K562 (cell line): ENCODE measurements at regions not wholly inside any gene's neighbourhood (a gene's known extent, or its start where the extent isn't known, plus 50 kb on each side); places are given as distances from the start of the nearest gene placed in this dataset.

Experiments used
- ATAC-seq: fragments of 200-7000 bp; cut with Tn5 transposase; 3 replicates; pipeline ENCODE4 v1.9.1; 2020; ENCODE audit warnings: moderate library complexity
- BruUV-seq: library from RNA; stranded (reverse); fragments of 400-500 nt; replicated peaks from 2 replicates; lab custom pipeline; 2021; lab: Mats Ljungman, UMichigan
- CTCF ChIA-PET: fragments of 300-600 bp; formaldehyde crosslinking; extraction: SDS; loops from one replicate; lab custom pipeline; 2021; ENCODE audit warnings: low intra/inter-chr PET ratio; lab: Yijun Ruan, JAX
- POLR2A ChIA-PET: fragments of 300-600, 350-650 bp; sonication (Branson Sonifier 250); formaldehyde crosslinking; extraction: SDS; loops from one replicate; lab custom pipeline; 2021; ENCODE audit warnings: antibody characterized with exemption, inconsistent platforms; lab: Yijun Ruan, JAX
- DNase-seq, 4 experiments: peaks; one replicate each; pipeline versions ENCODE4 v3.0.0 to v3.0.0-alpha.2; 2011 to 2018; ENCODE audit warnings: low spot score in 3 of 4, mixed read lengths in 3 of 4; ENCODE audit errors: extremely low read depth in 1 of 4
- FAIRE-seq: peaks from 2 replicates; lab custom pipeline; 2011; peaks lifted over from hg19 to GRCh38; lab: Jason Lieb, UNC
- H2AFZ ChIP-seq: 2 replicates; pipeline ENCODE4 v1.6.0; 2011; ENCODE audit warnings: low read depth, low read length, control low read depth, inconsistent platforms
- H3K27ac ChIP-seq: fragments of 200-600 bp; 3 replicates; pipeline ENCODE4 v1.8.0; 2011; ENCODE audit warnings: low read depth, mild to moderate bottlenecking, control low read depth, inconsistent platforms, low read length, moderate library complexity, mixed read lengths; ENCODE audit errors: extremely low read depth
- H3K27me3 ChIP-seq, 2 experiments: fragments of 300-600 bp in 1 of 2; 2 replicates in 1 of 2; 3 replicates in 1 of 2; pipeline versions ENCODE4 v1.6.0 to v1.8.0; 2011; ENCODE audit warnings: inconsistent platforms in 2 of 2, low read length in 2 of 2, mild to moderate bottlenecking in 1 of 2, mixed read lengths in 1 of 2, moderate library complexity in 1 of 2; ENCODE audit not compliant: control insufficient read depth in 2 of 2, insufficient read depth in 2 of 2
- H3K36me3 ChIP-seq: fragments of 300-600 bp; 3 replicates; pipeline ENCODE4 v1.8.0; 2011; ENCODE audit warnings: mild to moderate bottlenecking, low read length, inconsistent platforms; ENCODE audit not compliant: control insufficient read depth, insufficient read depth
- H3K4me1 ChIP-seq, 2 experiments: fragments of 200-600 bp in 1 of 2; replicated peaks in 1 of 2; 2 replicates in 1 of 2; 3 replicates in 1 of 2; pipeline versions ENCODE4 v1.5.1 to v1.8.0; 2011; ENCODE audit warnings: inconsistent platforms in 2 of 2, low read length in 2 of 2, mild to moderate bottlenecking in 1 of 2, mixed read lengths in 1 of 2, moderate library complexity in 1 of 2; ENCODE audit not compliant: control insufficient read depth in 2 of 2, insufficient read depth in 2 of 2
- H3K4me2 ChIP-seq: 2 replicates; pipeline ENCODE4 v1.6.1; 2011; ENCODE audit warnings: low read length, control low read depth, inconsistent platforms, mixed read lengths; ENCODE audit not compliant: insufficient read depth
- H3K4me3 ChIP-seq: fragments of 200-600 bp; sonication (generic), shearing (Covaris generic); 2 replicates; pipeline ENCODE4 v1.5.1; 2016; ENCODE audit warnings: control low read depth, inconsistent platforms
- H3K79me2 ChIP-seq: fragments of 200-600 bp; 3 replicates; pipeline ENCODE4 v1.8.0; 2011; ENCODE audit warnings: low read length, inconsistent platforms; ENCODE audit not compliant: control insufficient read depth, insufficient read depth
- H3K9ac ChIP-seq, 2 experiments: 2 replicates each; pipeline versions ENCODE4 v1.6.0 to v1.6.1; 2011; ENCODE audit warnings: low read depth in 2 of 2, low read length in 2 of 2, control low read depth in 1 of 2, inconsistent platforms in 1 of 2, mild to moderate bottlenecking in 1 of 2, mixed read lengths in 1 of 2; ENCODE audit not compliant: insufficient read depth in 1 of 2
- H3K9me1 ChIP-seq: one replicate; pipeline ENCODE4 v1.6.0; 2011; ENCODE audit warnings: inconsistent platforms, mild to moderate bottlenecking, low read length, moderate library complexity; ENCODE audit not compliant: control insufficient read depth, insufficient read depth
- H3K9me3 ChIP-seq: replicated peaks from 2 replicates; pipeline ENCODE4 v1.5.1; 2011; ENCODE audit warnings: low read depth, low read length, inconsistent platforms; ENCODE audit not compliant: control insufficient read depth, insufficient read depth
- H4K20me1 ChIP-seq: replicated peaks from 2 replicates; pipeline ENCODE4 v1.6.1; 2011; ENCODE audit warnings: low read length, inconsistent platforms, mixed read lengths; ENCODE audit not compliant: control insufficient read depth, insufficient read depth
- CCNT2 ChIP-seq: IDR thresholded peaks from 2 replicates; pipeline ENCODE4 v1.6.1; 2011; ENCODE audit warnings: borderline replicate concordance, low read depth, mild to moderate bottlenecking, moderate library complexity, mixed read lengths, low read length; ENCODE audit not compliant: insufficient read length; ENCODE audit errors: extremely low read depth
- HEY1 ChIP-seq: fragments of 250-450 bp; sonication (Bioruptor Pico); IDR thresholded peaks from 2 replicates; pipeline ENCODE4 v1.5.0; 2020; ENCODE audit warnings: mild to moderate bottlenecking, moderate library complexity, borderline replicate concordance
- HMG20B ChIP-seq: fragments of 250-450 bp; sonication (Bioruptor Pico); IDR thresholded peaks from 2 replicates; pipeline ENCODE4 v1.5.0; 2021; ENCODE audit warnings: mild to moderate bottlenecking
- IFI16 ChIP-seq: fragments of 250-450 bp; sonication (Bioruptor Pico); IDR thresholded peaks from 2 replicates; pipeline ENCODE4 v2.1.2; 2022; ENCODE audit warnings: mild to moderate bottlenecking, inconsistent platforms
- SIN3A ChIP-seq, 2 experiments: fragments of 150-350 bp in 1 of 2; IDR thresholded peaks; 2 replicates each; pipeline ENCODE4 v1.6.1; 2011 to 2016; ENCODE audit warnings: borderline replicate concordance in 2 of 2, low read depth in 2 of 2, low read length in 2 of 2, mild to moderate bottlenecking in 2 of 2, moderate library complexity in 2 of 2; ENCODE audit not compliant: control insufficient read depth in 1 of 2
- TBL1XR1 ChIP-seq, 2 experiments: IDR thresholded peaks; 2 replicates each; pipeline ENCODE4 v1.6.1; 2012; ENCODE audit warnings: improper control_type of control experiment in 2 of 2, low read length in 2 of 2, mild to moderate bottlenecking in 1 of 2
- WGBS: fragments of 100-300 bp; shearing (Covaris generic); methylation state at CpG from one replicate; pipeline ENCODE4 v1.1.6; 2016; ENCODE audit warnings: low coverage, mixed read lengths; ENCODE audit not compliant: insufficient coverage; ENCODE audit errors: missing lambda C conversion rate; 5-methylcytosine and 5-hydroxymethylcytosine counted together
- in situ Hi-C: fragments of 300-500 bp; cut with MboI; formaldehyde crosslinking; loops from 4 replicates; pipeline ENCODE4 v1.15.0; 2018; ENCODE audit warnings: inconsistent platforms, mixed read lengths
- intact Hi-C: fragments of 100-400 bp; cut with micrococcal nuclease; formaldehyde crosslinking; loops from 2 replicates; pipeline ENCODE4 v1.14.2; 2022
- TF ChIP-seq, protein P1 (sequence below): fragments of 250-450 bp; sonication (Bioruptor Pico); IDR thresholded peaks from 2 replicates; pipeline ENCODE4 v1.5.0; 2021
- TF ChIP-seq, protein P2 (sequence below): fragments of 250-450 bp; sonication (Bioruptor Pico); IDR thresholded peaks from 2 replicates; pipeline ENCODE4 v1.9.0; 2021; ENCODE audit warnings: mild to moderate bottlenecking, inconsistent platforms
- TF ChIP-seq, protein P3 (sequence below): sonication (generic); formaldehyde crosslinking; IDR thresholded peaks from 2 replicates; pipeline ENCODE4 v1.8.1; 2023; ENCODE audit warnings: mild to moderate bottlenecking, missing genetic modification reagents
- TF ChIP-seq, protein P4 (sequence below): fragments of 250-450 bp; sonication (Bioruptor Pico); IDR thresholded peaks from 2 replicates; pipeline ENCODE4 v1.6.1; 2021; ENCODE audit warnings: mild to moderate bottlenecking
- TF ChIP-seq, protein P5 (sequence below), 2 experiments: fragments of 450-650 bp in 1 of 2; IDR thresholded peaks; 2 replicates each; pipeline ENCODE4 v1.6.1; 2011 to 2017; ENCODE audit warnings: low read depth in 2 of 2, antibody characterized with exemption in 1 of 2, borderline replicate concordance in 1 of 2, low read length in 1 of 2, mild to moderate bottlenecking in 1 of 2, mixed read lengths in 1 of 2; ENCODE audit not compliant: control insufficient read depth in 1 of 2

- H3K4me2 ChIP-seq = no peak overlapping the region
- H3K27ac ChIP-seq = no peak overlapping the region
- TF ChIP-seq, protein P1, sequence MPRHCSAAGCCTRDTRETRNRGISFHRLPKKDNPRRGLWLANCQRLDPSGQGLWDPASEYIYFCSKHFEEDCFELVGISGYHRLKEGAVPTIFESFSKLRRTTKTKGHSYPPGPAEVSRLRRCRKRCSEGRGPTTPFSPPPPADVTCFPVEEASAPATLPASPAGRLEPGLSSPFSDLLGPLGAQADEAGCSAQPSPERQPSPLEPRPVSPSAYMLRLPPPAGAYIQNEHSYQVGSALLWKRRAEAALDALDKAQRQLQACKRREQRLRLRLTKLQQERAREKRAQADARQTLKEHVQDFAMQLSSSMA (CRISPR knock-in tag) = no peak
- TF ChIP-seq, protein P2, sequence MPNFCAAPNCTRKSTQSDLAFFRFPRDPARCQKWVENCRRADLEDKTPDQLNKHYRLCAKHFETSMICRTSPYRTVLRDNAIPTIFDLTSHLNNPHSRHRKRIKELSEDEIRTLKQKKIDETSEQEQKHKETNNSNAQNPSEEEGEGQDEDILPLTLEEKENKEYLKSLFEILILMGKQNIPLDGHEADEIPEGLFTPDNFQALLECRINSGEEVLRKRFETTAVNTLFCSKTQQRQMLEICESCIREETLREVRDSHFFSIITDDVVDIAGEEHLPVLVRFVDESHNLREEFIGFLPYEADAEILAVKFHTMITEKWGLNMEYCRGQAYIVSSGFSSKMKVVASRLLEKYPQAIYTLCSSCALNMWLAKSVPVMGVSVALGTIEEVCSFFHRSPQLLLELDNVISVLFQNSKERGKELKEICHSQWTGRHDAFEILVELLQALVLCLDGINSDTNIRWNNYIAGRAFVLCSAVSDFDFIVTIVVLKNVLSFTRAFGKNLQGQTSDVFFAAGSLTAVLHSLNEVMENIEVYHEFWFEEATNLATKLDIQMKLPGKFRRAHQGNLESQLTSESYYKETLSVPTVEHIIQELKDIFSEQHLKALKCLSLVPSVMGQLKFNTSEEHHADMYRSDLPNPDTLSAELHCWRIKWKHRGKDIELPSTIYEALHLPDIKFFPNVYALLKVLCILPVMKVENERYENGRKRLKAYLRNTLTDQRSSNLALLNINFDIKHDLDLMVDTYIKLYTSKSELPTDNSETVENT (CRISPR knock-in tag) = no peak
- TF ChIP-seq CCNT2 (no peak), IFI16 (CRISPR knock-in tag) (no peak), SIN3A (IDR thresholded peaks at IDR 0.05; ENCODE audit: borderline replicate concordance in 2 of 2, control insufficient read depth in 1 of 2, low read depth in 2 of 2, low read length in 2 of 2) (no peak), HMG20B (no peak), TBL1XR1 (IDR thresholded peaks at IDR 0.05; ENCODE audit: low read length in 2 of 2) (no peak), HEY1 (CRISPR knock-in tag) (no peak)
- TF ChIP-seq, protein P3, sequence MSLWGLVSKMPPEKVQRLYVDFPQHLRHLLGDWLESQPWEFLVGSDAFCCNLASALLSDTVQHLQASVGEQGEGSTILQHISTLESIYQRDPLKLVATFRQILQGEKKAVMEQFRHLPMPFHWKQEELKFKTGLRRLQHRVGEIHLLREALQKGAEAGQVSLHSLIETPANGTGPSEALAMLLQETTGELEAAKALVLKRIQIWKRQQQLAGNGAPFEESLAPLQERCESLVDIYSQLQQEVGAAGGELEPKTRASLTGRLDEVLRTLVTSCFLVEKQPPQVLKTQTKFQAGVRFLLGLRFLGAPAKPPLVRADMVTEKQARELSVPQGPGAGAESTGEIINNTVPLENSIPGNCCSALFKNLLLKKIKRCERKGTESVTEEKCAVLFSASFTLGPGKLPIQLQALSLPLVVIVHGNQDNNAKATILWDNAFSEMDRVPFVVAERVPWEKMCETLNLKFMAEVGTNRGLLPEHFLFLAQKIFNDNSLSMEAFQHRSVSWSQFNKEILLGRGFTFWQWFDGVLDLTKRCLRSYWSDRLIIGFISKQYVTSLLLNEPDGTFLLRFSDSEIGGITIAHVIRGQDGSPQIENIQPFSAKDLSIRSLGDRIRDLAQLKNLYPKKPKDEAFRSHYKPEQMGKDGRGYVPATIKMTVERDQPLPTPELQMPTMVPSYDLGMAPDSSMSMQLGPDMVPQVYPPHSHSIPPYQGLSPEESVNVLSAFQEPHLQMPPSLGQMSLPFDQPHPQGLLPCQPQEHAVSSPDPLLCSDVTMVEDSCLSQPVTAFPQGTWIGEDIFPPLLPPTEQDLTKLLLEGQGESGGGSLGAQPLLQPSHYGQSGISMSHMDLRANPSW (CRISPR knock-in tag) = no peak
- TF ChIP-seq, protein P4, sequence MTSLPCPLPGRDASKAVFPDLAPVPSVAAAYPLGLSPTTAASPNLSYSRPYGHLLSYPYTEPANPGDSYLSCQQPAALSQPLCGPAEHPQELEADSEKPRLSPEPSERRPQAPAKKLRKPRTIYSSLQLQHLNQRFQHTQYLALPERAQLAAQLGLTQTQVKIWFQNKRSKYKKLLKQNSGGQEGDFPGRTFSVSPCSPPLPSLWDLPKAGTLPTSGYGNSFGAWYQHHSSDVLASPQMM = no peak
- TF ChIP-seq, protein P5, sequence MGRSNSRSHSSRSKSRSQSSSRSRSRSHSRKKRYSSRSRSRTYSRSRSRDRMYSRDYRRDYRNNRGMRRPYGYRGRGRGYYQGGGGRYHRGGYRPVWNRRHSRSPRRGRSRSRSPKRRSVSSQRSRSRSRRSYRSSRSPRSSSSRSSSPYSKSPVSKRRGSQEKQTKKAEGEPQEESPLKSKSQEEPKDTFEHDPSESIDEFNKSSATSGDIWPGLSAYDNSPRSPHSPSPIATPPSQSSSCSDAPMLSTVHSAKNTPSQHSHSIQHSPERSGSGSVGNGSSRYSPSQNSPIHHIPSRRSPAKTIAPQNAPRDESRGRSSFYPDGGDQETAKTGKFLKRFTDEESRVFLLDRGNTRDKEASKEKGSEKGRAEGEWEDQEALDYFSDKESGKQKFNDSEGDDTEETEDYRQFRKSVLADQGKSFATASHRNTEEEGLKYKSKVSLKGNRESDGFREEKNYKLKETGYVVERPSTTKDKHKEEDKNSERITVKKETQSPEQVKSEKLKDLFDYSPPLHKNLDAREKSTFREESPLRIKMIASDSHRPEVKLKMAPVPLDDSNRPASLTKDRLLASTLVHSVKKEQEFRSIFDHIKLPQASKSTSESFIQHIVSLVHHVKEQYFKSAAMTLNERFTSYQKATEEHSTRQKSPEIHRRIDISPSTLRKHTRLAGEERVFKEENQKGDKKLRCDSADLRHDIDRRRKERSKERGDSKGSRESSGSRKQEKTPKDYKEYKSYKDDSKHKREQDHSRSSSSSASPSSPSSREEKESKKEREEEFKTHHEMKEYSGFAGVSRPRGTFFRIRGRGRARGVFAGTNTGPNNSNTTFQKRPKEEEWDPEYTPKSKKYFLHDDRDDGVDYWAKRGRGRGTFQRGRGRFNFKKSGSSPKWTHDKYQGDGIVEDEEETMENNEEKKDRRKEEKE (IDR thresholded peaks at IDR 0.05; ENCODE audit: borderline replicate concordance in 1 of 2, control insufficient read depth in 1 of 2, low read depth in 2 of 2, low read length in 1 of 2) = no peak
- no peak for DNase-seq
- WGBS = 0% methylated on average over 1 of the region's 1 CpG
- intact Hi-C loops = no loop called here
- ChIA-PET CTCF (no interaction called here), POLR2A (interaction anchor here (0.6 kb wide), 1 partner anchor 165 kb away, joined by 3 read pairs; no protein-coding TSS in a partner anchor)
- no peak for ATAC-seq
- no peak overlapping the region for H3K4me3 ChIP-seq
- H3K79me2 ChIP-seq = no peaks in the 10 kb centered on the region
- H2AFZ ChIP-seq = no peak overlapping the region
- H3K36me3 ChIP-seq = no peaks in the 10 kb centered on the region
- no peaks in the 10 kb centered on the region for H3K9me3 ChIP-seq
- FAIRE-seq = no peak
- no peaks in the 10 kb centered on the region for H3K4me1 ChIP-seq
- H4K20me1 ChIP-seq = no peaks in the 10 kb centered on the region
- in situ Hi-C loops = no loop called here
- no peaks in the 10 kb centered on the region for H3K9me1 ChIP-seq
- BruUV-seq = no TSS peak
- peaks cover 16 to 17% of the 10 kb centered on the region in 2 experiments for H3K27me3 ChIP-seq
- no peak overlapping the region for H3K9ac ChIP-seq
Observed at GRCh38 chr7:131211500-131211899, 116.2 kb upstream of the MKLN1 start.
